ENCODE measurements at regions not wholly inside any gene's neighbourhood (a gene's known extent, or its start where the extent isn't known, plus 50 kb on each side); places are given as distances from the start of the nearest gene placed in this dataset.

GRCh38 chr9:3687145-3687544, 161.3 kb upstream of the RFX3 start:
- TF ChIP-seq TAF1 (IDR thresholded peaks at IDR 0.05; ENCODE audit: low read depth, low read length) (no peak), POLR2AphosphoS5 (IDR thresholded peaks at IDR 0.05; ENCODE audit: low read depth, low read length) (no peak), POLR2A (IDR thresholded peaks at IDR 0.05; ENCODE audit: low read depth, low read length) (no peak), SPI1 (IDR thresholded peaks at IDR 0.05; ENCODE audit: low read depth, low read length) (no peak), PAX5 (IDR thresholded peaks at IDR 0.05; ENCODE audit: insufficient read depth, low read length, severe bottlenecking) (no peak), POU2F2 (IDR thresholded peaks at IDR 0.05; ENCODE audit: low read depth, low read length) (no peak)

All from GM12891 (cell line).